GM19397 (cell line): ENCODE measurements at regions not wholly inside any gene's neighbourhood (a gene's known extent, or its start where the extent isn't known, plus 50 kb on each side); places are given as distances from the start of the nearest gene placed in this dataset.

Source experiments
- ATAC-seq: cut with Tn5 transposase; IDR thresholded peaks from one replicate; pipeline ENCODE4 v1.9.1; 2021; ENCODE audit warnings: mild to moderate bottlenecking, moderate library complexity; ENCODE audit not compliant: unreplicated experiment

GRCh38 chr18:44119607-44120006 is 561.1 kb upstream of the SETBP1 start:
- no peak for ATAC-seq

GRCh38 chr18:44123743-44124142 is 556.9 kb upstream of the SETBP1 start:
- no peak for ATAC-seq

DNA sequence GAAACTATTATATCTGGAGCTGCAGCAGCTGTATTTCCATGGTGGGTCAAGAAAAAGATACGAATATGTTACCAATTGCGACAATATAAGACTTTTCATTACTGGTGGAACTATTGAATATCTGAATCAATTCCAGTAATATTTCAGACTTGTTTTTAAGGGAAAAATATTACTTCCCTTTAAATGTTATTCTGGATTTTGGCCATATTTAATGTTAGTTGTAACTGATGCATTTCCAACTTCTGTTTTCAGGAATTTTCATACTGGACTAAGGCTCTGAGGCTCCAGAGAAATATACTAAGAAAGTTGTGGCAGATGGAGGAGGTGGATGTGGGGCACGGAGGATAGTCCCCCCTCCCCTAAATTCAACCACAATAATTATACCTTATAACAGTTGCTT is 555.2 kb upstream of the SETBP1 start:
- ATAC-seq, result no peak

- no peak for ATAC-seq
Observed at GRCh38 chr18:44126598-44126997, 554.1 kb upstream of the SETBP1 start.

DNA sequence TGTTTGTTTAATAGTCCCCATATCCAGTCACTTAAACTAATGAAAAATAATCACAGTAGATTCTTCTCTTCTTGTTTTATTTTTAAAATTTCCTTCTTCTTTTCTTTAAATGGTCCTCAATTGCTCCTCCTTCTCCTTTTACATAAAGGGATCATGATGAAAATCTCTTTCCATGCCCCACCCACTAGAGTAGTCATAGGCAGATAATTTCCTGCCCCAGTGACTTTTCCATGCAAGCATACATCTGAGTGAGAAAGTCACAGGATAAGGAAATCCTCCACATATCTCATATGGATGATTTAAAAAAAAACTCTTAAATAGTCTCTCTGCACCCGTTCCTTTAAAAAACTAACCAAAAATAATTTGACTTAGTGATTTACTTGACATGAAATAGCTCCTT is 552.3 kb upstream of the SETBP1 start:
- no peak for ATAC-seq

DNA sequence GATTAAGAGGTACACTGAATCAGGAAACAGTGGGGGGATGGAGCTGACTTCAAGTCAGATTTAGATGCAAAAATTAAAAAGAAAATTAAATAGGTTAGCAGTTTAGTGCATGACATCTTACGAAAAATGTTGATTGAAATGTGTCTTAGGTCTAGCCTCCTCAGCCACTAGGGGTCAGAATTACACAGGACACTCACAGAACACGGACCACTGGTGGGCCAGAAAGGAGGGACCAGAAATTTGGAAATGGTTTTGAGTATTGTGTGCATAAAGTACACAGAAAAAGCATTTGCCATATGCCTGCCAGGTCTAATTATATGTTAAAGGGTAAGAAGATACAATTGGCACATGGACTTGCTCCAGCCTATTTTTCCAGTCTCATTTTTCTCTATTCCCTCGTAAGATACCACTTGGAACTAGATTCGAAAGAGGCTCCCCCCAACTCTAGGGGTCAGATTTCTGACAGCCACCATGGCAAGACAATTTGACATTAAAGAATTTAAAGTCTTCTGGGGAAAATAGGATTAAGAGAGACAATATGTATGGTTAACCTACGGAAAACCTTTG is 550.2 kb upstream of the SETBP1 start:
- peak; percentile 55 for ATAC-seq

GRCh38 chr18:44133483-44133882 is 547.2 kb upstream of the SETBP1 start:
- no peak for ATAC-seq

DNA sequence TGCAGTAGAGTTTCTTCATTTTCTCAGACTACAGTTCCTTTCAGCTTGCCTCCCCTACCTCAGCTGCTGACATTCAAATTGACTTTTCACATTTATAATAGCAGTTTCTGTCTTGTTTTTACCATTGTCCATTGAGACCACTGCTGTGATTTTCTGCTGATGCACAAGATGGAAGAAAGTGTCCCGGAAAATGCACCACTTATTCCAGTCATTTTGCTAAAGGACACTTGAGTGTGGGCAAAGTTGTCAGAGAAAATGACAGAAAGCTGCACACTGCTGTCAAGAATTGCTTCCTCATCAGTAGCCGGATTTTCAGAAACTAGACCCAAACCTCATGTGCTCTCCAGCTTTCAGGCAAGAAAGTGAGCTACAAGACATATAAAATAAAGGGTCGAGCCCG is 546.2 kb upstream of the SETBP1 start:
- ATAC-seq, result no peak

GRCh38 chr18:44135741-44136140 is 544.9 kb upstream of the SETBP1 start:
- ATAC-seq, result no peak

DNA sequence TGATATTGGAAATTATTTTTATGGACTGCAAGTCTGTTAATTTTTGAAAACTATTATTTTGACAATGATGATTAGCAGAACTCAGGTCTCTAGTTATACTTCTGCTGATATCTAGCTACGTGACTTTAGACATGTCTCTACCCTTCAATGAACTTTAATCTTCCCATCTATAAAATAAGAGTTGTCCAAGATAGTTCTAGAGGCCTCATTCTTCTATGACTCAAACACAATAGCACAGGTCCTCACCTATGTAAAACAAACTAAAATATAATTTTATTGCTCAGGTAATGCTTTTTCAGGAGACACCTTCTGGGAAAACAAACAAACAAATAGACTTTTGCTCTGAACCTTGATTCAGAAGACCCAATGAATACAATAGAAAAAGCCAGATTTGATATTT is 544.4 kb upstream of the SETBP1 start:
- no peak for ATAC-seq

DNA sequence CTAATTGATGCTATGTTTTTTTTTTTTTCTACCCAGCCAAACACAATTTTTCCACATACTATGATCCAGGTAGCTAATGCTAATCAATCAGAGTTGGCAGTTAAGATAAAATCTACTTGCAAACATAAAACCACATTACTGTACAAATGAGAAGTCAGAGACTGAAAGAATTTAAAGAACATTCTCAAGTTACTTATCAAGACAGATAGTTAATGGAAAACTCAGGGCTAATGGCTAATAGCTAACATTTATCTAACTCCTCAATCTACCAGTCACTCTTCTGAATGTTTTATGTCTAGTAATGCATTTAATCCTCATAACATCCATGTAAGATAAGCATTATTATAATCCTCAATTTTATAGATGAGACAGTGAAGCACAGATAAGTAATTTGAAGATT is 537.6 kb upstream of the SETBP1 start:
- no peak for ATAC-seq

- no peak for ATAC-seq
Observed at GRCh38 chr18:44149706-44150105, 531.0 kb upstream of the SETBP1 start.

GRCh38 chr18:44153981-44154380 is 526.7 kb upstream of the SETBP1 start:
- no peak for ATAC-seq

DNA sequence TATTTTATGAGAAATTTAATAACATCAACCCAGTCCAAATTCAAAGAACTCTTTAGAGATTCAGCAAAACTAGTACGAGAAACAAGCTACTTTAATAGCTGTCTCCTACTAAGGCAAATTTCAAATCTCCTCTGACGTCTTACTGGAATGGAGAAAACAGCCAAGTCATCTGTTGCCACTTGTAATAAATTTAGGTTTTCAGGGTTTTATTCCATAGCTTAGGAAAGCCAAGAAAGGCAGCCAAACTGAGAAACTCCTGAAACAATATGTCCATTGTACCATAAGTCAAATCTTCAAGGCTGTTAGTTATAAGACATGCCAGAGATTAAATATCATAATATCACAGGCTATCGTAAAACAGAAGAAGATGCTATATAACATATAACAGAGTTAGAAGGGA is 524.6 kb upstream of the SETBP1 start:
- ATAC-seq, result no peak

DNA sequence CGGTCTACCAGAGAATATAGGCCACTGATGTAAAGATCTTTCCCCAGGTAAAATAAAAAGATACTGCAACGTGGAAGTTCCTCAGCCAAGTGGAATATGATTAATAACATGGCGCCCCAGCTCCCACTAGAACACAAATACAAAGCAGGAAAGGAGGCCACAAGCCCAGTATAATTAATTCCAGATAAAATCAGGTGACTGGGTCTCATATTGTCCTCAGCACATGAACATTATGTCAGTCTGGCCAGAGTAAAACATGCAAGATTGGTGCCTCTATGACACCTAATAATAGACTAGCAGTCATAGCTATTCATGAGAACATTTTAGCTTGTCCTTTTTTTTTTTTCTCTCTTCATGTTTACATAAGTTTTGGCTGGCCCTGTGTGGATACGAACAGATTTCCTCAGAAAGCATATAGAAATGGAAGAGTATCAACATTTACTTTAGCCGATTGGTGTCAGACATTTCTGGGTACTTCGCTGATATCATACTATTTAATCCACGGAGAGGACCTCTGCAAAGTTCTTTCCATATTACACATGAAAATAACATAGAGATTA is 523.8 kb upstream of the SETBP1 start:
- no peak for ATAC-seq

DNA sequence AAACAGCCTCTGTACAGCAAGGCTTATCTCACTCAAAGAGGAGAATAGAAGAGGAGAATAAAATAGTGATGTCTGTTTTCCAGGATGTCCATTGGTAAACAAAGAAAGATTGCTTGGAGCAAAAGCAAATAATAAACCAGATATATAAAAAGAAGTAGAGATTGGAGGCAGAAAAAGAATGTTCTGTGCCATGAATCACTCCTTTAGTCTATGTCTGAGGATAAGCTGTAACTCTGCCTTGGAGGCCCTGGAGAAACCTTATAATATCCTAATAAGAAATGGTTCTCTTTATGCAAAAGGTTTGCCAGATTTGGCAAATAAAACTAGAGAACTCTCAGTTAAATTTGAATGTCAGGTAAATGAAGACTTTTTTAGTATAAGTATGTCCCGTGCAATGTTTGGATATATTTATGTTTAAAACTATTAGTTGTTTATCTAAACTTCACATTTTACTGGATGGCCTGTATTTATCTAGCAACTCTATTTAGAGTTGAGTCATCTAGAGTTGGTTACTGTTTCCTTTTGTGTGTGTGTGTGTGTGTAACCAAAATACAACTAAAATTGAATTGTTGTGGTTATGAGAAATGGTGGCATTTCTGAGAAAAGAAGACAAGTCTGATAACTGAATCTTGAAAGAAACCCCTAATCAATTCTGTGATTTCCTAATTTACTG is 510.3 kb upstream of the SETBP1 start:
- ATAC-seq, result no peak

DNA sequence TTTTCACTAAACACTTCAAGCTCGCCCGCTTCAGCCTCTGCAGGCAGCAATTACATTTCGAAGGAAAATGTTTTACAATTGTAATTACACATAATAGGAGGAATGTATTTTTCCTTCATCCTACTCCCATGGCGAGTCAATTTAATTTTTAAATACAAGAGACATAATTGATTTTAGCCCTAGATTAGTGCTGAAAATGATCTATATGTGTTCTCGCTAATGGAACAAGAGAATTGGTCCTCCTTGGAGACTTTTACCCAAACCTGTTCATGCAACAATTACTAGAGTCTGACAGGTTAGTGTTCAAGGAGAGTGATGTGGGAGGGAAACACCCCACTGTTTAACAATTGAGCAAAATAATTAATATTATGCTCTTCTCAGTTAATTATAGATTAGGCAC is 509.4 kb upstream of the SETBP1 start:
- ATAC-seq, result no peak

DNA sequence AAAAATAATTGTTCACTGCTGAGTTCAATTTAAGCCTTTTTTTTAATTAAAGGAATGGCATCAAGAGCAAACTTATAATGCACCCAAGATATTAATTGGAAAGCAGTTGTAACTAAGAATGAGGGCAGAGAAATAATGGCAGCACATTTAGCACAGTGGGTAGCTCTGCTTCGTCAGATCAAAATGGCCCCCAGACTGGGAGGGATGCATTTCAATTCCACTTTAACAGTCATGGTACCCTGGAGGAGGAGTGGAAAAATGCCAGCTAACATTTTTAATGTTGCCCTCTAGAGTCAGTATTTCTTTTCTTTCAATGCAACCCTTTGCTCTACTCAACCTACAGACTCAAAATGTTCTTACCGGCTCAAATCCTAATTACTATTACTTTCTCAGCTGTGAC is 504.8 kb upstream of the SETBP1 start:
- ATAC-seq, result no peak

- ATAC-seq, result no peak
Observed at GRCh38 chr18:44178476-44178875, 502.2 kb upstream of the SETBP1 start.

GRCh38 chr18:44179693-44180092 is 501.0 kb upstream of the SETBP1 start:
- no peak for ATAC-seq

DNA sequence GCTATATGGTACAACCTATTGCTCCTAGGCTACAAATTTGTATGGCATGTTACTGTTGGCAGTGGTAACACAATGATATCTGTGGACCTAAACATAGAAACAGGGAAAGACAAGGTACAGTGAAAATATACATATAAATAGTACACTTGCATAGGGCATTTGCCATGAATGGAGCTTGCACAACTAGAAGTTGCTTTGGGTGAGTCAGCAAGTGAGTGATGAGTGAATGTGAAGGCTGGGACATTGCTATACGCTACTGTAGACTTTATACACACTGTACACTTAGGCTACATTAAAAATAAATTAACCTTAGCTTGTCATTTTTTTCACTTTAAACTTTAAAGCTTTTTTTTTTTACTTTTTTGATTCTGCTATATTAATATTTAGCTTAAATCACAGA is 500.0 kb upstream of the SETBP1 start:
- no peak for ATAC-seq

DNA sequence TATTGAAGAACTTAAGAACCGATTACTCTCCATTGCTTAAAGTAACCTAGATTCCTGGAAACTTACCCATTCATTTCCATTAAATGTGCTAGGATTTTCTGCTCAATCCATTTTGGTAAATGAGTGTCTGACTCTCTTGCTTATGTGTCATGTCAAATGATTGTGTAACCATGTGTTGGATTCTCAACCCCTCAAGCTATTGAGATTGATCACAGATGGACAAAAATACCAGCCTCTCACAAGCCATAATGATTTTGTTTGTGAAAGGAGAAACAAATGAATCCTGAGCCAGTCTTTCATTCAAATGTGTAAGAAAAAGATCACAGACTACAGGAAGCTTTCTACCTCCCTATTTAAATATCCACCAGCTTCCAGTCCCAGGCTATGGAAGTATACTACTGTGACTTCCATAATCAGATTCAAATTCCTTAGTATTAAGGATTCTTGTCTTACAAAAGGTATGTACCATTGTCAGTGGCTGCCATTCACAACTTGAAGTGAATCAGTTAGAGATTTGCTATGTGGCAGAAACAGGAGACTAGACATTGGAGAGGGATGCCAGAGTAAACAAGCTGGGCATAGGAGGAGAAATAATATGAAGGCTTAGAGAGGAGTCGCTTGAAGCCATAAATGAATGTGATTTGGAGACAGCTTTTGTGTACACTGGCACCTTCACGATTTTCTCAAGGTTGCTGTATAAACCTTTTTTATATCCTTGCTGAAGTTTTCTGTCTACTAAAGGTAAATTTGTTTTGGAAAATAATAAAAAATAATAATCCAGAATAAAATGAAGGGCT is 498.5 kb upstream of the SETBP1 start:
- no peak for ATAC-seq
